Heart left ventricle (tissue), 16 donors: ENCODE measurements at regions not wholly inside any gene's neighbourhood (a gene's known extent, or its start where the extent isn't known, plus 50 kb on each side); places are given as distances from the start of the nearest gene placed in this dataset.

Source experiments
- ATAC-seq, 4 donors: fragments of 200-7000 bp; cut with Tn5 transposase; one replicate each; pipeline ENCODE4 v1.9.1; 2020 to 2022; ENCODE audit warnings: moderate library complexity in 4 of 4, mild to moderate bottlenecking in 3 of 4, moderate number of reproducible peaks in 1 of 4
- DNase-seq, 5 donors: peaks; one replicate each; pipeline ENCODE4 v3.0.0-alpha.2; 2020
- H3K27ac ChIP-seq, 12 donors: fragments of 200-600 bp; sonication (generic) in 4 of 12; one replicate each; pipeline versions ENCODE4 v1.5.0 to v1.8.0; 2016 to 2022; ENCODE audit warnings: mild to moderate bottlenecking in 2 of 12
- H3K27me3 ChIP-seq, 9 donors: fragments of 200-600 bp; sonication (generic) in 2 of 9; one replicate each; pipeline versions ENCODE4 v1.5.1 to v1.8.0; 2016 to 2022; ENCODE audit warnings: mild to moderate bottlenecking in 3 of 9
- H3K36me3 ChIP-seq, 9 donors: fragments of 200-600 bp; sonication (generic) in 2 of 9; one replicate each; pipeline versions ENCODE4 v1.5.0 to v1.8.0; 2018 to 2022; ENCODE audit warnings: mild to moderate bottlenecking in 2 of 9
- H3K4me1 ChIP-seq, 12 donors: fragments of 200-600 bp; sonication (generic) in 4 of 12; one replicate each; pipeline versions ENCODE4 v1.5.0 to v1.8.0; 2016 to 2022; ENCODE audit warnings: mild to moderate bottlenecking in 3 of 12
- H3K4me3 ChIP-seq, 12 donors: fragments of 200-600 bp; sonication (generic) in 4 of 12; one replicate each; pipeline versions ENCODE4 v1.5.0 to v1.8.0; 2017 to 2022; ENCODE audit warnings: mild to moderate bottlenecking in 9 of 12, moderate library complexity in 4 of 12
- H3K9me3 ChIP-seq, 12 donors: fragments of 200-600 bp; sonication (generic) in 4 of 12; one replicate each; pipeline versions ENCODE4 v1.5.0 to v1.8.0; 2016 to 2022; ENCODE audit warnings: mild to moderate bottlenecking in 1 of 12
- CTCF ChIP-seq, 12 donors: fragments of 200-600 bp; sonication (generic) in 4 of 12; IDR thresholded peaks; one replicate each; pipeline versions ENCODE4 v1.5.0 to v1.8.0; 2018 to 2022; ENCODE audit warnings: antibody characterized with exemption in 12 of 12, mild to moderate bottlenecking in 5 of 12
- POLR2A ChIP-seq, 2 donors: fragments of 450-650 bp; IDR thresholded peaks; one replicate each; pipeline ENCODE4 v1.6.1; 2017; ENCODE audit warnings: antibody characterized with exemption in 2 of 2, mild to moderate bottlenecking in 2 of 2, moderate library complexity in 2 of 2
- WGBS, 4 donors: extraction: QIAGEN DNeasy Blood & Tissue Kit in 2 of 4; methylation state at CpG; one replicate each; pipeline versions ENCODE4 v1.1.5 to v1.1.7; 2013 to 2018; 5-methylcytosine and 5-hydroxymethylcytosine counted together
- intact Hi-C, 10 donors: fragments of 100-400 bp; cut with DNase I; formaldehyde crosslinking; loops; one replicate each; pipeline versions ENCODE4 v1.11.1 to v1.14.2; 2022
- donor health status: ischemic (EF 13 %, LVEDD 7.1; RV severe dilation, severe dysfunction).
- donor health status: healthy with polysubstance abuse.
- donor health status: DM: no; HTN: yes; CAD: no.
- donor health status: DM: no; HTN: no; CAD: no.
- donor health status: ischemic (EF 25% LVEDD 6.9; RV normal size, moderate dysfunction).
- donor health status: ischemic (EF 25% LVEDD 5.7; RV mildly dilated, moderate dysfunction).
- donor health status: healthy.
- donor health status: DM: yes; HTN: yes; CAD: no.
- donor health status: ischemic (EF 35%, LVEDD 5.7; RV mildly dilated, moderate dysfunction).
- donor health status: nonischemic (EF 11% LVEDD 7.7; RV severe dilation, severe dysfunction).
- donor health status: DM: yes; HTN: yes; CAD: no.
- donor health status: PGD.
- donor health status: ischemic (EF 29% LVEDD 5.4; RV normal size, mild dysfunction).
- donor health status: nonischemic (EF 23%, LVEDD 6.1; RV moderate dilation, normal function).

- H3K27me3 ChIP-seq = no peaks in the 10 kb centered on the region
- H3K27ac ChIP-seq = no peak overlapping the region
- H3K4me3 ChIP-seq = no peak overlapping the region
- DNase-seq = no peak
- TF ChIP-seq CTCF (IDR thresholded peaks at IDR 0.05) (no peak), POLR2A (IDR thresholded peaks at IDR 0.05) (no peak)
- ATAC-seq = no peak
- no peaks in the 10 kb centered on the region for H3K9me3 ChIP-seq
- H3K36me3 ChIP-seq = no peaks in the 10 kb centered on the region
- intact Hi-C loops = no loop called here
- no peaks in the 10 kb centered on the region for H3K4me1 ChIP-seq
- WGBS, 4 donors = 72 to 90% (median 79%) methylated on average over 1 of the region's 1 CpG
Measured at GRCh38 chr4:137067735-137068134, 464.6 kb downstream of the PCDH18 start.

- TF ChIP-seq CTCF (IDR thresholded peaks at IDR 0.05) (no peak), POLR2A (IDR thresholded peaks at IDR 0.05) (no peak)
- H3K36me3 ChIP-seq = no peaks in the 10 kb centered on the region
- WGBS, 4 donors = 45 to 56% (median 51%) methylated on average over 1 of the region's 1 CpG
- no peak overlapping the region for H3K27ac ChIP-seq
- intact Hi-C loops = no loop called here
- no peaks in the 10 kb centered on the region for H3K9me3 ChIP-seq
- ATAC-seq (no peak), DNase-seq (no peak)
- no peaks in the 10 kb centered on the region for H3K4me1 ChIP-seq
- H3K4me3 ChIP-seq = no peak overlapping the region
- H3K27me3 ChIP-seq = no peaks in the 10 kb centered on the region
Measured at GRCh38 chr4:137065311-137065710, 467.0 kb downstream of the PCDH18 start.

GRCh38 chr4:137063961-137064360 lies 468.3 kb downstream of the PCDH18 start:
- no peaks in the 10 kb centered on the region for H3K27me3 ChIP-seq
- no peaks in the 10 kb centered on the region for H3K36me3 ChIP-seq
- TF ChIP-seq POLR2A (IDR thresholded peaks at IDR 0.05) (no peak), CTCF (IDR thresholded peaks at IDR 0.05) (no peak)
- no peak overlapping the region for H3K27ac ChIP-seq
- no peak for DNase-seq
- no peaks in the 10 kb centered on the region for H3K9me3 ChIP-seq
- intact Hi-C loops = no loop called here
- H3K4me3 ChIP-seq = no peak overlapping the region
- 51 to 73% (median 64%) methylated on average over 2 of the region's 2 CpGs for WGBS, 4 donors
- no peak for ATAC-seq
- no peaks in the 10 kb centered on the region for H3K4me1 ChIP-seq

GRCh38 chr4:137043184-137043583 lies 489.1 kb downstream of the PCDH18 start:
- DNase-seq (no peak), ATAC-seq (no peak)
- Histone ChIP-seq H3K27ac (no peak overlapping the region), H3K36me3 (no peaks in the 10 kb centered on the region), H3K4me3 (no peak overlapping the region), H3K9me3 (no peaks in the 10 kb centered on the region), H3K27me3 (no peaks in the 10 kb centered on the region), H3K4me1 (no peaks in the 10 kb centered on the region)
- 87 to 91% (median 90%) methylated on average over 2 of the region's 2 CpGs for WGBS, 4 donors
- TF ChIP-seq CTCF (IDR thresholded peaks at IDR 0.05) = no peak
- no peak for TF ChIP-seq POLR2A (IDR thresholded peaks at IDR 0.05)
- intact Hi-C loops = no loop called here
